RWPE1 (cell line): ENCODE measurements at regions not wholly inside any gene's neighbourhood (a gene's known extent, or its start where the extent isn't known, plus 50 kb on each side); places are given as distances from the start of the nearest gene placed in this dataset.

ENCODE experiments used
- CTCF ChIA-PET: fragments of 350-600 bp; sonication (Branson Sonifier 250); formaldehyde crosslinking; extraction: SDS; loops from one replicate; lab custom pipeline; 2021; lab: Yijun Ruan, JAX
- POLR2A ChIA-PET: fragments of 400-600 bp; formaldehyde crosslinking; extraction: SDS; loops from one replicate; lab custom pipeline; 2020; ENCODE audit warnings: antibody characterized with exemption; ENCODE audit not compliant: low non-redundant PET; lab: Yijun Ruan, JAX
- DNase-seq: peaks from one replicate; pipeline ENCODE4 v3.0.0; 2012; ENCODE audit warnings: low spot score
- H3K27ac ChIP-seq: fragments of 450-650 bp; 2 replicates; pipeline ENCODE4 v1.5.1; 2017
- CTCF ChIP-seq: fragments of 450-650 bp; conservative IDR thresholded peaks from 2 replicates; pipeline ENCODE4 v1.5.1; 2017; ENCODE audit warnings: low read depth, mild to moderate bottlenecking

- no peak overlapping the region for H3K27ac ChIP-seq
- ChIA-PET CTCF (no interaction called here), POLR2A (no interaction called here)
- DNase-seq: no peak
- TF ChIP-seq CTCF: no peak
Observed at GRCh38 chr4:56198265-56198664, 189.0 kb downstream of the AASDH start.

- DNase-seq: no peak
- ChIA-PET POLR2A (no interaction called here), CTCF (interaction anchor here (0.6 to 0.7 kb wide), 2 partner anchors 12 to 226 kb away, joined by 3 to 7 read pairs; no protein-coding TSS in a partner anchor)
- no peak for TF ChIP-seq CTCF
- H3K27ac ChIP-seq: no peak overlapping the region
Observed at GRCh38 chr4:56197387-56197786, 189.9 kb downstream of the AASDH start.

- ChIA-PET CTCF (interaction anchor here (0.7 kb wide), 2 partner anchors 13 to 15 kb away, joined by 3 read pairs; no protein-coding TSS in a partner anchor), POLR2A (no interaction called here)
- no peak for DNase-seq
- H3K27ac ChIP-seq: no peak overlapping the region
- TF ChIP-seq CTCF: no peak
Observed at GRCh38 chr4:56195025-56195424, 192.3 kb downstream of the AASDH start.

GRCh38 chr4:56191534-56191933 lies 195.8 kb downstream of the AASDH start:
- DNase-seq: no peak
- POLR2A ChIA-PET: no interaction called here
- CTCF ChIA-PET: no interaction called here
- no peak overlapping the region for H3K27ac ChIP-seq
- TF ChIP-seq CTCF: no peak

GRCh38 chr4:56187688-56188087 lies 199.6 kb downstream of the AASDH start:
- no peak for TF ChIP-seq CTCF
- H3K27ac ChIP-seq: no peak overlapping the region
- ChIA-PET POLR2A (no interaction called here), CTCF (interaction anchor here (0.6 kb wide), 1 partner anchor 17 kb away, joined by 3 read pairs; no protein-coding TSS in a partner anchor)
- no peak for DNase-seq

- no peak for DNase-seq
- POLR2A ChIA-PET: no interaction called here
- TF ChIP-seq CTCF: no peak
- CTCF ChIA-PET: no interaction called here
- H3K27ac ChIP-seq: no peak overlapping the region
Observed at GRCh38 chr4:56186808-56187523, 200.3 kb downstream of the AASDH start.
